Glomerular visceral epithelial cell (primary cell): ENCODE measurements at regions not wholly inside any gene's neighbourhood (a gene's known extent, or its start where the extent isn't known, plus 50 kb on each side); places are given as distances from the start of the nearest gene placed in this dataset.
A peak's percentile ranks its signal among the peaks of the same experiment; 100 is the strongest.
"Not testable (repeated sequence)": the region's sequence is repeated elsewhere in the genome, so short reads cannot be mapped to it uniquely, and the experiment has no call there.

Experiments
- DNase-seq: peaks from one replicate; pipeline ENCODE4 v3.0.0-alpha.2; 2016; ENCODE audit errors: extremely low spot score

GRCh38 chr1:157325220-157325619, 187.0 kb upstream of the ETV3 start:
- no peak for DNase-seq

GRCh38 chr1:157321972-157322371, 183.8 kb upstream of the ETV3 start:
- DNase-seq = not testable (repeated sequence)

GRCh38 chr1:157319567-157319966, 181.4 kb upstream of the ETV3 start:
- DNase-seq = no peak

GRCh38 chr1:157317229-157317628, 179.0 kb upstream of the ETV3 start:
- DNase-seq = not testable (repeated sequence)

- DNase-seq = no peak
Measured at GRCh38 chr1:157315544-157315943, 177.3 kb upstream of the ETV3 start.

- no peak for DNase-seq
Measured at GRCh38 chr1:157314408-157314807, 176.2 kb upstream of the ETV3 start.

DNA sequence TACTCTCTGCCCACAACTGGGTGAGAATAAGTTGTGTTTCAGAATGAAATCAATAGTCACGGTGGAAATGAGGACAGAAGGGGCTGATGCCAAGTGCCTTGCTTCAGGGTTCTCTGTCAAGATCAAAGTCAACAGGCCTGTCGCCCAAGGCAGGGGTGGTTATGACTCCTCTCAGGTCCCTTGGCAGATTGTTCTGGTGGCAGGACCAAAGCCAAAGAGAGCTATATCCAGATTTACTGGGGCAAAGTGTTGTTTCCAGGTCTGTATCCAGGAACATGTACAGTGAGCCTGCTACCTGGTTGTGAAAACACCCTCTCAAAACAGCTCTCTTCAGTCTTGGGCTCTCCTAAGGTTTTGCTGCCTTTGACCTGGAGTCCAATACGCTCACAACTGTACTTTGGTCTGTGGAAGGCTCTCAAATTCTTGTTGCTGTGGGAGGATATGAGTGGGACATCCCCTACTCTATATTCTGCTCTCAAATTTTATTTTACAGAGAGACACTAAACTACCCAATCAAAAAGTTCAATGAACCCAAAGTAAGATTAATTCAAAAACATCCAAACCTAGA, 175.1 kb upstream of the ETV3 start:
- no peak for DNase-seq

GRCh38 chr1:157312082-157312812, 174.1 kb upstream of the ETV3 start:
- DNase-seq = no peak

- no peak for DNase-seq
Measured at GRCh38 chr1:157311730-157312081, 173.5 kb upstream of the ETV3 start.

DNA sequence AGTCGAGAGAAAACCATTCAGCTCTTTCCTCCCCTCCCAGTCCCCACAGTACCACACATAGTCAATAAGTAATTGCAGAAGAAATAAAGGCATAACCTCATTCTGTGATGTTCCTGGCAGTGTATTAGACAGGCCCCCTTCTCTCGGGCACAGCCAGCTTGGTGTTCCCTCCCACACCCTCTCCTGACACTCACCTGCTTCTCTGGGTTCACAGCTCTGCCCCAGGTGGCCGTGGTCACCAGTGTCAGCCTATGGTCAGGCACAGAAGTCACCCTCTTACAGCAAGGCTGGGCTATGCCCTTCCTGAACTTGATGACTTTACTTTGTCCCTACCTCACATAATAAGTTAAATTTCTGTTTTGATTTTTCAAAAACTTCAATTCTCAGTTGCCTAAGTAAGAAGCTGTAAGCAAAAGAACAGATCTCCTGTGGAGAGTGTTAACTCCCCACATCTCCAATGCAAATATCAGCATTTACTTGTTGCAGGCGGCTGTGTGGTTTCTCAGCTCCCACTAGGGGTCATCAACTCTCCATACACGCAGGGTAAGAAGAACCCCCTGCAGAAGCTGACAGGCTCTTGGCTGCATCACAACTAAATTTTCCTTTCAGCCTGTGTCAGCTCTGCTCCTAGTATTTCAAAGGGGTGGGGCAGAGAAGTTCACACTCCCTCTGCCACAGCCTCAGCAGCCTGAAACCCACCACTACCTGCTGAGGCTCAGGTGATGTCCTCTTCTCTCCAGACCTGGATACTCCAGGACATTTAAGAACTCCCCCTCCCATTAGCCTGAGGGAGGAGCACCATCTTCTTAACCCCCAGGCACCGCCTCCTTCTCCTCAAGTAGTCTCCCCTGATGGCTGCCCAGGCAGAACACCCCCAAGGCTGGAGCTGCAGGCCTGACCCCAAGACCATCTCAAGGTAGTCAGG, 172.9 kb upstream of the ETV3 start:
- peak; percentile 10 for DNase-seq

DNA sequence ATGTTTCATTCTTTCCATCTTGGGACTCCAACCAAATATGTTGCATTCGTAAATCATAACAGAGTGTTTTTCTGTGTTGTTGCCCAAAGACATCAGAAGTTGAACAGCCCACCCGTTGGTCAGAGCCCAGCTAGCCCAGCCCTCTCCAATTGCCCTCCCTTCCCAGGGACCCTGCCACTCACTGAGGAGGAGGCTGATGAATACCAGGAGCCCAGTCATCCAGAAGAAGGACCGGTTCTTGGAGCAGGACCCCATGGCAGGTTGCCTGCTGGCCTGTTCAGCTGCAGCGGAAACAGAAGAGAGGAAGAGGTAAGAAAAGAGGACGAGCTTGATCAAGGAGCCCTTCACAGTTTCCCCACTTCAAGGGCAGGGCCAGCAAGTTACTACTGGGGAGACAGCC, 172.2 kb upstream of the ETV3 start:
- no peak for DNase-seq

GRCh38 chr1:157307491-157307890, 169.3 kb upstream of the ETV3 start:
- DNase-seq = no peak

GRCh38 chr1:157306896-157307295, 168.7 kb upstream of the ETV3 start:
- no peak for DNase-seq

DNA sequence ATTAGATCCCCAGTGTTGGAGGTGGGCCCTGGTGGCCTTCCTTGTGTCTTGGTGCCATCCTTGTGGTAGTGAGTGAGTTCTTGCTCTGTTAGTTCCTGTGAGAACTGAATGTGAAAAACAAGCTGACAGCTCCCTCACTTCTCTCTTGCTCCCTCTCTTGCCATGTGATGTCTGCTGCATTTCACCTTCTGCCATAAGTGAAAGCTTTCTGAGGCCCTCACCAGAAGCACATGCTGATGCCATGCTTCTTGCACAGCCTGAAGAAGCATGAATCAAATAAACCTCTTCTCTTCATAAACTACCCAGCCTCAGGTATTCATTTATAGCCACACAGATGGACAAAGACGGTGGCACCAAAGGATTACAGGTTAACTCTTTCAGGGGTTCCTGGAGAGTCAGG, 166.1 kb upstream of the ETV3 start:
- no peak for DNase-seq

GRCh38 chr1:157302724-157303123, 164.5 kb upstream of the ETV3 start:
- no peak for DNase-seq

GRCh38 chr1:157302199-157302497, 164.0 kb upstream of the ETV3 start:
- no peak for DNase-seq

DNA sequence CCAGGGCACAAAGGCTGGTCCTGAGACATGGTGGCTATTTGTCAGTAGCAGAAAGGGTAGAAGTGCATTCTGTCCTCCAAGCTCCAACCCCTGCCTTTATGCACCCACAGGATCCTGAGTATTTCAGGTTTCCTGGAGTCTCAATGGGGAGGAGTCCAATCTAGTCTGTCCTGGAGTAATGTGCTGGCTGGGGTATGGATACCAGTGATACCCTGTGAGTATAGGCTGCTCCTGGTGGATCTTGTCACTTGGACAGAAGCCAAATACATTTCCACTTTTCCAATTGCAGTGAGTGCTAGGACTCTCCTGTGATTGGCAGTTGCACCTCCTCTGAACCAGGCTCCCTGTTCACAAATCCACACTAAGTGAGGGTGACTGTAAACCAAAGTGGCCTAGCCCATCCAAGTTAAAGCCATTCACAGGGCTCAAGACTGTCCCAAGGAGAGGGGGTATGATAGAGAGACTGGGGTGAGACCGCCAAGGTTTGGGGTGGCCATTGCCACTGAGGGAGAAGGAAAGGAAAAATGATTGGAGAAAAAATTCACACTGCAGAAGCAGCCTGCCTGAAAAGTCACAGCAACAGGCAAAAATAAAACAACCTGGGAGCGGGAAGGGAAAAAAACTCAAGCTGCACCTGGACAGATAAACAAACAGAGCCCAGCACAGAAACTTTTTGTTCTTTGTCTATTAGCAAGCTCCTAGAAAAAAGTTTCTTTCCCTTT, 163.4 kb upstream of the ETV3 start:
- no peak for DNase-seq

- not testable (repeated sequence) for DNase-seq
Measured at GRCh38 chr1:157294387-157295145, 156.4 kb upstream of the ETV3 start.

DNA sequence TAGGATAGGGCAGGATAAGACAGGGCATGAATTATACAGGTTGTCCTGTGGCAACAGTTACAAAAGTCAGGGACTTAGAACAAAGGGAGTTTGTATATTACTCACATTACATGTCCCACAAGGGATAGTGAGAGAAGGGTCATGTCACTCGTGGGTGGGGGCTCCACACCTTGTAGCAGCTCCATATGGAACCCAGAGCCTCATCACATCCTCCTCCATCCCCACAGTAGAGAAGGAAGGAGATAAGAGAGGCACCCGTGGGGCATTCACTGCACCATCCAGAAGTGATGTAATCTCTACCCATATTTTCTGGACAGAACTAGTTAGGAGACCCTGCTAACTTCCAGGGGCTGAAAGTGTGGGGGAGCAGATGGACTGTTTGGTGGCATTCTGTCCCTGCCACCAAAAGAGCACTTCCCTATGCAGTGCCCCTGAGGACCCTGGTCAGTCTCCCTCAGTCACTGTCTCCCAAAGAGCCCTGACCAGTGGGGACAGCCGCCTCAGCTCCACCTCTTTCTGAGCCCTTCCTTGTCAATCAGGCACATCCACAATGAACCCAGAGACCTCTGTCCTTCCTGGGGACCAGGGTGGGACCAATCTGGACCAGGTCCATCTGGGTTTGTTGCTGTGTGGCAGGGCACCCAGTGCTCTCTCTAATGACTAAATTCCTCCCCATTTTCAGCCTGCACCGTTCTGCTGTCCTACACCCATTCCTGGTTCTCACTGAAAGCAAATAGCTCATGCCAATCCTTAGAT, 154.8 kb upstream of the ETV3 start:
- no peak for DNase-seq

DNA sequence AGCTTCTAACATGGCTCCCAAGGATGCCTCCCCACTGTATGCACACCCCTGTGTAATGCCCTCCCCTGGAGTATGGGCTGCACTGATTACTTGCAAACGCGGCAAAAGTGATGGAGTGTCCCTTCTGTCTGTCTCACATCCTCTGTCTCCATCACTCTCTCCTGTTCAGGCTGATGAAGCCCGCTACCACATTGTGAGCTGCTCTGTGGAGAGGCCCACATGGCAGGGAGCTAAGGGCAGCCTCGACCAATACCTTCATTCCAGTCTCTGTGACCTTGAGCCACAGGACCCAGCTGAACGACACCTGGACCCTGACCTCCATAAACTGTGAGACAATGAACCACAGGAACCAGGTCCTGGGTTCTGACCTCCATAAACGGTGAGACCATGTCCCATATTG, 154.1 kb upstream of the ETV3 start:
- DNase-seq = no peak

- no peak for DNase-seq
Measured at GRCh38 chr1:157291083-157291482, 152.9 kb upstream of the ETV3 start.
